B cell (primary cell): ENCODE measurements at regions not wholly inside any gene's neighbourhood (a gene's known extent, or its start where the extent isn't known, plus 50 kb on each side); places are given as distances from the start of the nearest gene placed in this dataset.

ENCODE experiments used
- ATAC-seq: fragments of 200-7000 bp; cut with Tn5 transposase; one replicate; pipeline ENCODE4 v1.10.0; 2021; ENCODE audit warnings: low read depth, mild to moderate bottlenecking, moderate number of reproducible peaks, moderate library complexity
- CTCF ChIA-PET: fragments of 350-600 bp; sonication (Branson Sonifier 250); formaldehyde crosslinking; loops from one replicate; lab custom pipeline; 2021; ENCODE audit warnings: antibody characterized with exemption, inconsistent platforms; lab: Charles Lee
- POLR2A ChIA-PET: fragments of 350-600 bp; sonication (Branson Sonifier 250); formaldehyde crosslinking; loops from one replicate; lab custom pipeline; 2021; ENCODE audit warnings: antibody characterized with exemption; lab: Charles Lee
- DNase-seq: peaks from one replicate; pipeline ENCODE4 v3.0.0; 2013
- H2AFZ ChIP-seq: 2 replicates; pipeline ENCODE4 v1.6.1; 2012; ENCODE audit warnings: mild to moderate bottlenecking, low read depth, low read length; ENCODE audit not compliant: insufficient read depth, poor library complexity, severe bottlenecking
- H3K27ac ChIP-seq, 2 donors: 1 replicate in 1 of 2; 2 replicates in 1 of 2; pipeline ENCODE4 v1.5.1; 2012 to 2013; ENCODE audit warnings: low read length in 2 of 2, mild to moderate bottlenecking in 2 of 2, moderate library complexity in 1 of 2
- H3K27me3 ChIP-seq, 4 experiments: fragments of 200-600 bp in 1 of 4; sonication (generic) in 1 of 4; replicated peaks in 1 of 4; 1 replicate in 2 of 4; 2 replicates in 2 of 4; pipeline versions ENCODE4 v1.6.1 to v1.7.0; 2013 to 2016; ENCODE audit warnings: low read length in 3 of 4, mild to moderate bottlenecking in 2 of 4, mixed read lengths in 1 of 4, moderate library complexity in 1 of 4; ENCODE audit not compliant: insufficient read depth in 4 of 4, control insufficient read depth in 3 of 4; ENCODE audit errors: control extremely low read depth in 1 of 4
- H3K36me3 ChIP-seq, 2 experiments: replicated peaks in 1 of 2; 1 replicate in 1 of 2; 2 replicates in 1 of 2; pipeline versions ENCODE4 v1.6.1 to v1.7.1; 2013; ENCODE audit warnings: low read length in 1 of 2; ENCODE audit not compliant: insufficient read depth in 2 of 2, control insufficient read depth in 1 of 2; ENCODE audit errors: control extremely low read depth in 1 of 2, extremely low read depth in 1 of 2
- H3K4me1 ChIP-seq, 2 donors: fragments of 200-600 bp in 1 of 2; sonication (generic) in 1 of 2; 1 replicate in 1 of 2; 2 replicates in 1 of 2; pipeline versions ENCODE4 v1.5.1 to v1.6.1; 2013 to 2017; ENCODE audit warnings: low read length in 2 of 2; ENCODE audit not compliant: control insufficient read depth in 2 of 2, insufficient read depth in 2 of 2
- H3K4me2 ChIP-seq: replicated peaks from 2 replicates; pipeline ENCODE3; 2012; ENCODE audit warnings: mild to moderate bottlenecking, low read depth, low read length; ENCODE audit not compliant: poor library complexity, severe bottlenecking
- H3K4me3 ChIP-seq, 5 experiments: fragments of 200-600 bp in 1 of 5; sonication (generic) in 1 of 5; 1 replicate in 3 of 5; 2 replicates in 2 of 5; pipeline versions ENCODE4 v1.5.1 to v1.7.0; 2011 to 2016; ENCODE audit warnings: low read length in 4 of 5, mild to moderate bottlenecking in 4 of 5, low read depth in 2 of 5, control low read depth in 1 of 5, moderate library complexity in 1 of 5; ENCODE audit not compliant: insufficient read depth in 1 of 5; ENCODE audit errors: control extremely low read depth in 1 of 5, extremely low read depth in 1 of 5
- H3K79me2 ChIP-seq: fragments of 200-600 bp; sonication (generic); one replicate; pipeline ENCODE4 v1.6.0; 2016; ENCODE audit warnings: low read length; ENCODE audit not compliant: control insufficient read depth, insufficient read depth
- H3K9ac ChIP-seq: fragments of 200-600 bp; sonication (generic); 2 replicates; pipeline ENCODE4 v1.6.1; 2017; ENCODE audit warnings: mild to moderate bottlenecking, low read length, moderate library complexity
- H3K9me3 ChIP-seq, 3 donors: one replicate each; pipeline versions ENCODE4 v1.6.1 to v1.7.1; 2013; ENCODE audit warnings: low read length in 2 of 3; ENCODE audit not compliant: control insufficient read depth in 2 of 3, insufficient read depth in 1 of 3; ENCODE audit errors: control extremely low read depth in 1 of 3
- H4K20me1 ChIP-seq: 2 replicates; pipeline ENCODE4 v1.6.0; 2012; ENCODE audit warnings: mild to moderate bottlenecking, low read length; ENCODE audit not compliant: insufficient read depth, control insufficient read depth, poor library complexity, severe bottlenecking
- H3K27ac Mint-ChIP-seq: one replicate; pipeline ENCODE4 v1.8.0; 2021; ENCODE audit warnings: mixed read lengths
- H3K27me3 Mint-ChIP-seq: one replicate; pipeline ENCODE4 v1.8.0; 2021; ENCODE audit warnings: mixed read lengths
- H3K4me1 Mint-ChIP-seq: one replicate; pipeline ENCODE4 v1.8.0; 2021; ENCODE audit warnings: mixed read lengths
- H3K4me3 Mint-ChIP-seq: one replicate; pipeline ENCODE4 v1.8.0; 2021; ENCODE audit warnings: mixed read lengths
- H3K9me3 Mint-ChIP-seq: one replicate; pipeline ENCODE4 v1.8.0; 2022; ENCODE audit warnings: mixed read lengths; ENCODE audit not compliant: insufficient read depth
- EZH2 ChIP-seq: IDR thresholded peaks from 2 replicates; pipeline ENCODE4 v1.6.1; 2012; ENCODE audit warnings: borderline replicate concordance, low read depth, mild to moderate bottlenecking, moderate library complexity, low read length; ENCODE audit not compliant: insufficient read depth, poor library complexity, severe bottlenecking
- WGBS: methylation state at CpG from one replicate; pipeline ENCODE4 v1.1.5; 2013; ENCODE audit warnings: missing lambda C conversion rate; ENCODE audit not compliant: insufficient coverage; 5-methylcytosine and 5-hydroxymethylcytosine counted together
- intact Hi-C: fragments of 100-400 bp; cut with micrococcal nuclease; formaldehyde crosslinking; loops from one replicate; pipeline ENCODE4 v1.10.0; 2022
- TF ChIP-seq, protein P1 (sequence below): fragments of 200-600 bp; IDR thresholded peaks from one replicate; pipeline ENCODE4 v1.8.0; 2022; ENCODE audit warnings: antibody characterized with exemption, mild to moderate bottlenecking

- Histone ChIP-seq H4K20me1 (no peaks in the 10 kb centered on the region), H3K4me3 (no peak overlapping the region), H3K36me3 (no peaks in the 10 kb centered on the region), H3K27ac (no peak overlapping the region), H3K4me2 (no peak overlapping the region), H2AFZ (no peak overlapping the region), H3K79me2 (no peaks in the 10 kb centered on the region), H3K9me3 (no peaks in the 10 kb centered on the region), H3K27me3 (no peaks in the 10 kb centered on the region), H3K9ac (no peak overlapping the region), H3K4me1 (no peaks in the 10 kb centered on the region)
- Mint-ChIP-seq H3K9me3 (peaks cover 10% of the 10 kb centered on the region), H3K27me3 (no peaks in the 10 kb centered on the region), H3K4me1 (no peaks in the 10 kb centered on the region), H3K4me3 (no peak overlapping the region), H3K27ac (no peak overlapping the region)
- CTCF ChIA-PET, result no interaction called here
- intact Hi-C loops, result no loop called here
- POLR2A ChIA-PET, result no interaction called here
- no peak for TF ChIP-seq EZH2
- TF ChIP-seq, protein P1, sequence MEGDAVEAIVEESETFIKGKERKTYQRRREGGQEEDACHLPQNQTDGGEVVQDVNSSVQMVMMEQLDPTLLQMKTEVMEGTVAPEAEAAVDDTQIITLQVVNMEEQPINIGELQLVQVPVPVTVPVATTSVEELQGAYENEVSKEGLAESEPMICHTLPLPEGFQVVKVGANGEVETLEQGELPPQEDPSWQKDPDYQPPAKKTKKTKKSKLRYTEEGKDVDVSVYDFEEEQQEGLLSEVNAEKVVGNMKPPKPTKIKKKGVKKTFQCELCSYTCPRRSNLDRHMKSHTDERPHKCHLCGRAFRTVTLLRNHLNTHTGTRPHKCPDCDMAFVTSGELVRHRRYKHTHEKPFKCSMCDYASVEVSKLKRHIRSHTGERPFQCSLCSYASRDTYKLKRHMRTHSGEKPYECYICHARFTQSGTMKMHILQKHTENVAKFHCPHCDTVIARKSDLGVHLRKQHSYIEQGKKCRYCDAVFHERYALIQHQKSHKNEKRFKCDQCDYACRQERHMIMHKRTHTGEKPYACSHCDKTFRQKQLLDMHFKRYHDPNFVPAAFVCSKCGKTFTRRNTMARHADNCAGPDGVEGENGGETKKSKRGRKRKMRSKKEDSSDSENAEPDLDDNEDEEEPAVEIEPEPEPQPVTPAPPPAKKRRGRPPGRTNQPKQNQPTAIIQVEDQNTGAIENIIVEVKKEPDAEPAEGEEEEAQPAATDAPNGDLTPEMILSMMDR, result no peak
- no peak for ATAC-seq
- DNase-seq, result no peak
- 81% methylated on average over 2 of the region's 7 CpGs for WGBS
Measured at GRCh38 chr1:86296305-86297205, 99.6 kb downstream of the ODF2L start.

DNA sequence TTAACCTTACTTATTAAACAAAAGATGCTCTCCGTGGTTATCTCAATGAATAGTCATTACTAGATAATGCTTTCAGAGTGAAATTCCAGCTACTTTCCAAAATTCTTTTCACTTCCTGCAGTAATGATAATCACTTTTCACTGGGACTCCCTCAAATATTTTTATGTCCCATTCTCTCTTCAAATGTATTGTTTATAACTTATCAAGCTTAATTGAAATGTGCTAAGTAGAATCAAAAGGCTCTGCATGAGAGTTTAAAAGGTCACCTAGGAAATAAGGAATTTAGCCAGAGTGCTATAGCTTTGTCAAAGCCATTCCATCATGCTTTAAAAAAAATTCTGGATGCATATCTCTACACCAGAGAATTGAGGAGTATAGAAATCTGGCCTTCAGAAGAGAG lies 106.4 kb downstream of the ODF2L start:
- H3K4me3 ChIP-seq, result no peak overlapping the region
- H3K9ac ChIP-seq, result no peak overlapping the region
- DNase-seq, result no peak
- Mint-ChIP-seq H3K4me1 (no peaks in the 10 kb centered on the region), H3K4me3 (no peak overlapping the region), H3K27me3 (no peaks in the 10 kb centered on the region), H3K27ac (no peak overlapping the region), H3K9me3 (peaks cover 7% of the 10 kb centered on the region)
- H3K4me2 ChIP-seq, result no peak overlapping the region
- no peaks in the 10 kb centered on the region for H3K9me3 ChIP-seq
- no peaks in the 10 kb centered on the region for H3K27me3 ChIP-seq
- H2AFZ ChIP-seq, result no peak overlapping the region
- ChIA-PET CTCF (no interaction called here), POLR2A (no interaction called here)
- 83% methylated on average over 1 of the region's 1 CpG for WGBS
- H3K79me2 ChIP-seq, result no peaks in the 10 kb centered on the region
- H3K4me1 ChIP-seq, result no peaks in the 10 kb centered on the region
- no peak for ATAC-seq
- H3K27ac ChIP-seq, result no peak overlapping the region
- H4K20me1 ChIP-seq, result no peaks in the 10 kb centered on the region
- intact Hi-C loops, result no loop called here
- no peaks in the 10 kb centered on the region for H3K36me3 ChIP-seq
- TF ChIP-seq, protein P1, result no peak
- no peak for TF ChIP-seq EZH2
